OCI-LY7 (cell line): ENCODE measurements at regions not wholly inside any gene's neighbourhood (a gene's known extent, or its start where the extent isn't known, plus 50 kb on each side); places are given as distances from the start of the nearest gene placed in this dataset.

Experiments used
- BruUV-seq: library from RNA; stranded (reverse); fragments of 400-500 nt; replicated peaks from 2 replicates; lab custom pipeline; 2021; lab: Mats Ljungman, UMichigan
- CTCF ChIA-PET: fragments of 300-600 bp; sonication (Branson Sonifier 250); formaldehyde crosslinking; loops from one replicate; lab custom pipeline; 2022; ENCODE audit warnings: antibody characterized with exemption; ENCODE audit not compliant: unreplicated experiment; lab: Charles Lee
- POLR2A ChIA-PET: fragments of 300-600 bp; sonication (Branson Sonifier 250); formaldehyde crosslinking; loops from one replicate; lab custom pipeline; 2022; ENCODE audit warnings: antibody characterized with exemption; lab: Charles Lee
- DNase-seq: peaks from one replicate; pipeline ENCODE4 v3.0.0-alpha.2; 2015; ENCODE audit warnings: low spot score
- H2AFZ ChIP-seq: fragments of 200-600 bp; sonication (generic), shearing (Covaris generic); 2 replicates; pipeline ENCODE4 v1.6.1; 2014; ENCODE audit warnings: mild to moderate bottlenecking, antibody characterized with exemption, low read length, moderate library complexity
- H3K27ac ChIP-seq: fragments of 200-600 bp; sonication (generic); 2 replicates; pipeline ENCODE4 v1.5.1; 2014; ENCODE audit warnings: mixed run types, low read depth, mild to moderate bottlenecking, moderate library complexity, low read length, inconsistent platforms; ENCODE audit not compliant: poor library complexity, severe bottlenecking
- H3K36me3 ChIP-seq: fragments of 200-600 bp; sonication (generic); 2 replicates; pipeline ENCODE4 v1.6.1; 2014; ENCODE audit warnings: mild to moderate bottlenecking, antibody characterized with exemption, low read length, moderate library complexity, mixed read lengths; ENCODE audit not compliant: insufficient read depth
- H3K4me1 ChIP-seq: fragments of 200-600 bp; sonication (generic); 2 replicates; pipeline ENCODE4 v1.5.1; 2014; ENCODE audit warnings: mild to moderate bottlenecking, low read length; ENCODE audit not compliant: insufficient read depth, poor library complexity, severe bottlenecking
- H3K4me2 ChIP-seq: fragments of 200-600 bp; sonication (generic); 2 replicates; pipeline ENCODE4 v1.6.1; 2014; ENCODE audit warnings: mild to moderate bottlenecking, low read length
- H3K4me3 ChIP-seq: fragments of 200-600 bp; sonication (generic); 2 replicates; pipeline ENCODE4 v1.5.1; 2014; ENCODE audit warnings: mild to moderate bottlenecking, low read depth, low read length; ENCODE audit not compliant: poor library complexity, severe bottlenecking
- H3K79me2 ChIP-seq: fragments of 200-600 bp; sonication (generic); 2 replicates; pipeline ENCODE4 v1.6.1; 2016; ENCODE audit warnings: low read depth, mild to moderate bottlenecking, low read length, moderate library complexity, mixed read lengths; ENCODE audit not compliant: insufficient read depth
- H3K9me2 ChIP-seq: fragments of 200-600 bp; sonication (generic); 2 replicates; pipeline ENCODE4 v1.6.1; 2016; ENCODE audit warnings: mild to moderate bottlenecking, low read length, mixed read lengths; ENCODE audit not compliant: insufficient read depth
- H3K9me3 ChIP-seq: fragments of 200-600 bp; sonication (generic); 2 replicates; pipeline ENCODE4 v1.6.1; 2014; ENCODE audit warnings: mild to moderate bottlenecking, mixed run types, low read length, mixed read lengths
- H4K20me1 ChIP-seq: fragments of 200-600 bp; sonication (generic); 2 replicates; pipeline ENCODE4 v1.6.1; 2014; ENCODE audit warnings: mild to moderate bottlenecking, antibody characterized with exemption, low read length, moderate library complexity, mixed read lengths; ENCODE audit not compliant: insufficient read depth
- EZH2phosphoT487 ChIP-seq: fragments of 200-600 bp; sonication (generic); IDR thresholded peaks from 2 replicates; pipeline ENCODE4 v1.6.1; 2018; ENCODE audit warnings: low read depth, borderline replicate concordance, mild to moderate bottlenecking, mixed run types, antibody characterized with exemption, low read length, moderate library complexity, mixed read lengths
- intact Hi-C: fragments of 100-400 bp; cut with micrococcal nuclease; formaldehyde crosslinking; loops from one replicate; pipeline ENCODE4 v1.10.0; 2022; ENCODE audit not compliant: unreplicated experiment
- TF ChIP-seq, protein P1 (sequence below): fragments of 200-600 bp; sonication (generic); conservative IDR thresholded peaks from 2 replicates; pipeline ENCODE4 v1.5.1; 2014; ENCODE audit warnings: mild to moderate bottlenecking, antibody characterized with exemption, low read length, moderate library complexity, mixed read lengths

DNA sequence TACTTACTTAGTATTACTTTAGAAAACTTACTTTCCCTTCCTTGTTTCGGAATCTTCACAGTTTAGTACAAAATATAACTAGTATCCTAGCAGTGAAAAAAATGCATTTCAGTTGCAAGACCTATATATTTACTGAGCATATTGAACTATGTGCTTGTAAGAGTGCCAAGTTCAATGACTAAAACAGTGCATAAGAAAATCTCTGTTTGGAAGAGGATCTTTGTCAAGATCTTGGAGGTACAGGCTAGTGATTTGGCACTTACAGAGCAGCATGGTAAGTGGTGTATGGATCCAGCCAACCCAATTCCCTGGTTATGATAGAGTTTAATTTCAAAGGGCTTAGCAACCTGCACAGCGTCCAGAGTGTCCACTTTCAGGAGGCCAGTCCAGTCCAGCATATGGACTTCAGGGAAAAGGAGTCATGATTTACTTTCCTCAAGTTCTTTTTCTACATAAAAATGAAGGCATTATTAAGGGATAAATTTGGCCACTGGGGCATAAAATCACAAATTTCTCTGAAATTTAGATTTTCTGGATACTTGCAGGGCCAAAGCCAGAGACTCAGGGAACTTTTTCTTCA, 625.8 kb upstream of the BCHE start:
- Histone ChIP-seq H3K4me2 (no peak overlapping the region), H3K27ac (no peak overlapping the region), H2AFZ (no peak overlapping the region), H3K36me3 (no peaks in the 10 kb centered on the region), H3K4me1 (no peaks in the 10 kb centered on the region), H4K20me1 (no peaks in the 10 kb centered on the region), H3K9me2 (no peaks in the 10 kb centered on the region), H3K4me3 (no peak overlapping the region), H3K9me3 (no peaks in the 10 kb centered on the region), H3K79me2 (no peaks in the 10 kb centered on the region)
- no TSS peak for BruUV-seq
- TF ChIP-seq, protein P1, sequence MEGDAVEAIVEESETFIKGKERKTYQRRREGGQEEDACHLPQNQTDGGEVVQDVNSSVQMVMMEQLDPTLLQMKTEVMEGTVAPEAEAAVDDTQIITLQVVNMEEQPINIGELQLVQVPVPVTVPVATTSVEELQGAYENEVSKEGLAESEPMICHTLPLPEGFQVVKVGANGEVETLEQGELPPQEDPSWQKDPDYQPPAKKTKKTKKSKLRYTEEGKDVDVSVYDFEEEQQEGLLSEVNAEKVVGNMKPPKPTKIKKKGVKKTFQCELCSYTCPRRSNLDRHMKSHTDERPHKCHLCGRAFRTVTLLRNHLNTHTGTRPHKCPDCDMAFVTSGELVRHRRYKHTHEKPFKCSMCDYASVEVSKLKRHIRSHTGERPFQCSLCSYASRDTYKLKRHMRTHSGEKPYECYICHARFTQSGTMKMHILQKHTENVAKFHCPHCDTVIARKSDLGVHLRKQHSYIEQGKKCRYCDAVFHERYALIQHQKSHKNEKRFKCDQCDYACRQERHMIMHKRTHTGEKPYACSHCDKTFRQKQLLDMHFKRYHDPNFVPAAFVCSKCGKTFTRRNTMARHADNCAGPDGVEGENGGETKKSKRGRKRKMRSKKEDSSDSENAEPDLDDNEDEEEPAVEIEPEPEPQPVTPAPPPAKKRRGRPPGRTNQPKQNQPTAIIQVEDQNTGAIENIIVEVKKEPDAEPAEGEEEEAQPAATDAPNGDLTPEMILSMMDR: no peak
- no peak for TF ChIP-seq EZH2phosphoT487
- DNase-seq: no peak
- intact Hi-C loops: no loop called here
- ChIA-PET POLR2A (interaction anchor here (0.6 kb wide), 1 partner anchor 245 kb away, joined by 3 read pairs; no protein-coding TSS in a partner anchor), CTCF (no interaction called here)

- H3K9me2 ChIP-seq: no peaks in the 10 kb centered on the region
- no peaks in the 10 kb centered on the region for H3K4me1 ChIP-seq
- H3K27ac ChIP-seq: no peak overlapping the region
- TF ChIP-seq, protein P1: no peak
- TF ChIP-seq EZH2phosphoT487: no peak
- BruUV-seq: no TSS peak
- H3K4me2 ChIP-seq: no peak overlapping the region
- no peaks in the 10 kb centered on the region for H3K36me3 ChIP-seq
- H3K9me3 ChIP-seq: no peaks in the 10 kb centered on the region
- H3K4me3 ChIP-seq: no peak overlapping the region
- no peaks in the 10 kb centered on the region for H3K79me2 ChIP-seq
- CTCF ChIA-PET: no interaction called here
- intact Hi-C loops: no loop called here
- DNase-seq: no peak
- POLR2A ChIA-PET: interaction anchor here (0.5 kb wide), 1 partner anchor 53 kb away, joined by 3 read pairs; no protein-coding TSS in a partner anchor
- H2AFZ ChIP-seq: no peak overlapping the region
- no peaks in the 10 kb centered on the region for H4K20me1 ChIP-seq
Measured at GRCh38 chr3:166461626-166462025, 624.4 kb upstream of the BCHE start.

DNA sequence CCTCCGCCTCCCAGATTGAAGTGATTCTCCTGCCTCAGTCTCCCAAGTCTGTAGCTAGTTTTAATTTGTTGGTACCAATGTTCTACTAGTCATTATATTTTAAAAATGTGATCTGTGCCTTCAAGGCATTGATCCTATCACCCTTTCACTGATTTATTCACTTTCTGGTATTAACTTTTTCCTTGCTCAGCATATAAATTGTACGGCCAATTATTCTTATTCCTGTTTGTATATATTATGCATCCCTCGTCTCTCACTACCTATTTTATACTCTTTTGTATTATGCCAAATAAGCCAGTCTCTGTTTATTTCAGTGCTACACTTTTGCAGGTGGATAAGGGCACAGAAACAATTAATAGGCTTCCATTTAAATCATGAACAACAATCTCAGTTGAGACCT, 620.2 kb upstream of the BCHE start:
- Histone ChIP-seq H3K27ac (no peak overlapping the region), H4K20me1 (no peaks in the 10 kb centered on the region), H3K9me3 (no peaks in the 10 kb centered on the region), H3K79me2 (no peaks in the 10 kb centered on the region), H3K9me2 (no peaks in the 10 kb centered on the region), H3K4me3 (no peak overlapping the region), H3K36me3 (no peaks in the 10 kb centered on the region), H2AFZ (no peak overlapping the region), H3K4me2 (no peak overlapping the region), H3K4me1 (no peaks in the 10 kb centered on the region)
- ChIA-PET POLR2A (interaction anchor here (0.6 kb wide), 1 partner anchor 138 kb away, joined by 3 read pairs; no protein-coding TSS in a partner anchor), CTCF (no interaction called here)
- BruUV-seq: no TSS peak
- DNase-seq: no peak
- intact Hi-C loops: no loop called here
- TF ChIP-seq EZH2phosphoT487: no peak
